SU-DHL-6 (cell line): ENCODE measurements at regions not wholly inside any gene's neighbourhood (a gene's known extent, or its start where the extent isn't known, plus 50 kb on each side); places are given as distances from the start of the nearest gene placed in this dataset.

ENCODE experiments used
- H2AFZ ChIP-seq: fragments of 200-600 bp; sonication (generic); 2 replicates; pipeline ENCODE4 v1.6.1; 2014; ENCODE audit warnings: low read depth, mild to moderate bottlenecking, moderate library complexity, mixed read lengths, antibody characterized with exemption, low read length; ENCODE audit not compliant: severe bottlenecking
- H3F3A ChIP-seq: fragments of 200-600 bp; shearing (Covaris generic); 2 replicates; pipeline ENCODE4 v1.6.0; 2016; ENCODE audit warnings: antibody characterized with exemption, mild to moderate bottlenecking; ENCODE audit not compliant: insufficient read depth
- H3K27ac ChIP-seq: fragments of 200-600 bp; sonication (generic); 2 replicates; pipeline ENCODE4 v1.5.1; 2016; ENCODE audit warnings: low read depth, mild to moderate bottlenecking, low read length, moderate library complexity, mixed read lengths
- H3K27me3 ChIP-seq: fragments of 200-600 bp; sonication (generic), shearing (Covaris generic); 2 replicates; pipeline ENCODE4 v1.6.0; 2014; ENCODE audit warnings: mild to moderate bottlenecking, low read length
- H3K36me3 ChIP-seq: fragments of 200-600 bp; sonication (generic); 2 replicates; pipeline ENCODE4 v1.6.1; 2014; ENCODE audit warnings: mild to moderate bottlenecking, low read length, mixed read lengths
- H3K4me2 ChIP-seq: fragments of 300-600, 200-600 bp; shearing (Covaris generic), sonication (generic); 2 replicates; pipeline ENCODE4 v1.6.0; 2014; ENCODE audit warnings: low read length, low read depth, mild to moderate bottlenecking; ENCODE audit not compliant: poor library complexity, severe bottlenecking
- H3K4me3 ChIP-seq: fragments of 200-600 bp; sonication (generic); 2 replicates; pipeline ENCODE4 v1.5.1; 2014; ENCODE audit warnings: antibody characterized with exemption, low read length, mild to moderate bottlenecking, mixed read lengths; ENCODE audit not compliant: insufficient read depth, poor library complexity, severe bottlenecking
- H3K79me2 ChIP-seq: fragments of 200-600 bp; sonication (generic); 2 replicates; pipeline ENCODE4 v1.6.1; 2014; ENCODE audit warnings: mild to moderate bottlenecking, low read length, moderate library complexity; ENCODE audit not compliant: insufficient read depth
- H3K9ac ChIP-seq: fragments of 200-600 bp; sonication (generic); 2 replicates; pipeline ENCODE4 v1.7.0; 2014; ENCODE audit warnings: mild to moderate bottlenecking, low read length
- H3K9me2 ChIP-seq: fragments of 200-600 bp; sonication (generic); replicated peaks from 2 replicates; pipeline ENCODE4 v1.6.1; 2014; ENCODE audit warnings: low read length; ENCODE audit not compliant: insufficient read depth
- H3K9me3 ChIP-seq: fragments of 200-600 bp; sonication (generic); 2 replicates; pipeline ENCODE4 v1.6.1; 2014; ENCODE audit warnings: low read length, mixed read lengths; ENCODE audit not compliant: insufficient read depth
- H4K20me1 ChIP-seq: fragments of 200-600 bp; sonication (generic); 2 replicates; pipeline ENCODE4 v1.6.1; 2014; ENCODE audit warnings: low read depth, mild to moderate bottlenecking, antibody characterized with exemption, low read length, moderate library complexity, mixed read lengths
- CTCF ChIP-seq: fragments of 200-600 bp; sonication (generic); IDR thresholded peaks from one replicate; pipeline ENCODE4 v1.5.1; 2017; ENCODE audit warnings: antibody characterized with exemption, mild to moderate bottlenecking, low read length, moderate library complexity; ENCODE audit not compliant: insufficient read depth, poor library complexity, severe bottlenecking
- EZH2phosphoT487 ChIP-seq: fragments of 200-600 bp; sonication (generic), shearing (Covaris generic); conservative IDR thresholded peaks from 2 replicates; pipeline ENCODE4 v1.6.1; 2018; ENCODE audit warnings: mild to moderate bottlenecking, antibody characterized with exemption, low read length, moderate library complexity, mixed read lengths

GRCh38 chr3:194001728-194002459 lies 134.1 kb upstream of the HES1 start:
- Histone ChIP-seq H2AFZ (no peak overlapping the region), H3K27me3 (no peaks in the 10 kb centered on the region), H3K4me3 (no peak overlapping the region), H3K9ac (no peak overlapping the region), H3F3A (no peaks in the 10 kb centered on the region), H3K27ac (no peak overlapping the region), H3K9me2 (no peaks in the 10 kb centered on the region), H3K36me3 (no peaks in the 10 kb centered on the region), H3K79me2 (no peaks in the 10 kb centered on the region), H4K20me1 (no peaks in the 10 kb centered on the region), H3K9me3 (no peaks in the 10 kb centered on the region), H3K4me2 (no peak overlapping the region)
- TF ChIP-seq EZH2phosphoT487 (no peak), CTCF (no peak)

- H3K27ac ChIP-seq: no peak overlapping the region
- H3K79me2 ChIP-seq: no peaks in the 10 kb centered on the region
- H4K20me1 ChIP-seq: no peaks in the 10 kb centered on the region
- peak overlapping the region; percentile 33 for H3K4me3 ChIP-seq
- no peaks in the 10 kb centered on the region for H3K9me3 ChIP-seq
- peak overlapping the region; percentile 29; the same call in 1 of the 2 replicates for H3K9ac ChIP-seq
- H3K36me3 ChIP-seq: no peaks in the 10 kb centered on the region
- no peaks in the 10 kb centered on the region for H3K27me3 ChIP-seq
- peak overlapping the region; percentile 45 for H3K4me2 ChIP-seq
- peak overlapping the region; percentile 44 for H2AFZ ChIP-seq
- no peaks in the 10 kb centered on the region for H3F3A ChIP-seq
- no peaks in the 10 kb centered on the region for H3K9me2 ChIP-seq
- TF ChIP-seq EZH2phosphoT487 (no peak), CTCF (no peak)
Measured at GRCh38 chr3:194003114-194004057, 132.6 kb upstream of the HES1 start.

- no peak overlapping the region for H3K27ac ChIP-seq
- no peak overlapping the region for H3K4me2 ChIP-seq
Measured at GRCh38 chr3:194005930-194006501, 129.9 kb upstream of the HES1 start.

More at GRCh38 chr3:194005930-194006501, 129.9 kb upstream of the HES1 start:
- H3F3A ChIP-seq: no peaks in the 10 kb centered on the region
- H2AFZ ChIP-seq: no peak overlapping the region
- no peaks in the 10 kb centered on the region for H3K79me2 ChIP-seq
- no peaks in the 10 kb centered on the region for H3K9me3 ChIP-seq
- no peaks in the 10 kb centered on the region for H4K20me1 ChIP-seq
- H3K36me3 ChIP-seq: no peaks in the 10 kb centered on the region
- H3K9me2 ChIP-seq: no peaks in the 10 kb centered on the region
- TF ChIP-seq EZH2phosphoT487 (no peak), CTCF (no peak)
- no peak overlapping the region for H3K9ac ChIP-seq
- H3K4me3 ChIP-seq: no peak overlapping the region
- H3K27me3 ChIP-seq: no peaks in the 10 kb centered on the region
